ENCODE measurements at regions not wholly inside any gene's neighbourhood (a gene's known extent, or its start where the extent isn't known, plus 50 kb on each side); places are given as distances from the start of the nearest gene placed in this dataset.

GRCh38 chr15:61633951-61634350 lies 404.8 kb upstream of the RORA start:
- no peak for DNase-seq (ENCODE audit: low spot score)

DNA sequence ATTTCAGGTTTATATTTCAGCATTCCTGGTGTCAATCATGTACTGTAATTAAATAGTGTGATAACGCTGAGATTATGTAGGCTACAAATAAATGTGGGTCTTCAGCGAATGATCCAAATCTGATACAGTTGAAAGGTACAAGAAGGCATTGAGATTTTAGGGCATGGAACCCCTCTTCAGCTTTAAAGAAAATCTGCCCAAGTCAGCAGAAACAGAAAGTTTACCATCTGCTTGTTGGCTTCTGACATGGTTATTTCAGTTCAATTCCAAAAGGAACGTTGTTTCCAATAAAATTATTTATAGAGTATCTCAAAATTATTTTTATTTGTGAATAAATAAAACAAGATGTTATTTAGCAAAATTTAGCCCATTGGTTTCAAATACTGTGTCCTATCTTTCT lies 400.2 kb upstream of the RORA start:
- DNase-seq (ENCODE audit: low spot score) = no peak

GRCh38 chr15:61624950-61625349 lies 395.8 kb upstream of the RORA start:
- DNase-seq (ENCODE audit: low spot score) = no peak

DNA sequence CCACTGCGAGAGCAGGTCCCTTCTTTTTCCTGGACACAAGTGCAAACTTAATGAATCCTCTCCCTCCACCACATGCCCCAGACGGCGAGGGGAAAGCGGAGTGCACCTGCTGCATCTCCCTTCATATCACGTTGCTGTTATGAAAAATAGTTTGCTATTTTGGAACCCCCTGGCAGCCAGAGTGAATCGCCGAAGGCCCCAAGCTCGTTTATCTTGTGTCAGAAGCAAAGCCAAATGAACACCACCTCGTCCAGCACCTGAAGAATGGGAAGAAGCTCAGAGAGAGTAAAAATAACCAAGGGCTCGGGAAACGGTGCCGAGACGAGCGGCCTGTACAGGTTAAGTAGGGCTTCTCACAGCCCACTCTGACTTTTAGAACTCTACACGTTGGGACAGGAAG lies 394.6 kb upstream of the RORA start:
- no peak for DNase-seq (ENCODE audit: low spot score)

DNA sequence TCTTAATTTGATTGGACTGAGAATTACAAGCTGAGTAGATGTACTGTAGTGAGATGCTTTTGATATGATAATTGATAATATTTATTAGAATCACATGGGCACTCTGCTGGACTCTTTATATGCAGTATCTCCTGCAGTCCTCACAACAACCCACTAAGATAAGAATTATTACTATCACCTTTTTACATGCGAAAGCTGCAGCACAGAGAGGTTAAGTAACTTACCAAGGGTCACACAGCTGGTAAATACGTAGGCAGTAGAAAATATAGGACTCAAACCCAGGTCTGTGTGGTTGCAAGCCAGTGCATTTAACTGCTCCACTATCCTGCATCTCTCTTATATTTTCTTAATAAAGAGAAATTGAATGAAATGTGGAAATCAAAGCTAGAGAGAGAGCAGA lies 392.8 kb upstream of the RORA start:
- no peak for DNase-seq (ENCODE audit: low spot score)

- peak; percentile 7 for DNase-seq (ENCODE audit: low spot score)
These were observed 392.0 kb upstream of the RORA start for GRCh38 chr15:61621146-61621545.

DNA sequence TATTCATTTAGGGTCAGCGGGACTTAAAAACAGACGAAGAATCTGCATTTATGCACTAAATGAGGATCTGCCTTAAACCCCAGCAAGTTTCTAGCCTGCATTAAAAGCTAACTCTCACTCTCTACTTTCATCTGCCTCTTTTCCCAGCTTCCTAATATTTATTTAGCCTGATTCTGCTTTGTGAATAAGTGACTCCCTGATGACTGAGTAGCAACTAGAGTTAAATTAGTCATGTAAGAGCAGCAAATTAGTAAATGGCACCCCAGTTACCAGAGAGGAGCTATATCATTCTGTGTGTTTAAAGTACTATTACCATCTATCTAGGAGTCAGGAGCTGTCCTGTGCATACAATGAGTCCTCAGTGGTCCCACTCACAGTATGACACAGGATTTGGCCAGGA lies 391.0 kb upstream of the RORA start:
- no peak for DNase-seq (ENCODE audit: low spot score)

DNA sequence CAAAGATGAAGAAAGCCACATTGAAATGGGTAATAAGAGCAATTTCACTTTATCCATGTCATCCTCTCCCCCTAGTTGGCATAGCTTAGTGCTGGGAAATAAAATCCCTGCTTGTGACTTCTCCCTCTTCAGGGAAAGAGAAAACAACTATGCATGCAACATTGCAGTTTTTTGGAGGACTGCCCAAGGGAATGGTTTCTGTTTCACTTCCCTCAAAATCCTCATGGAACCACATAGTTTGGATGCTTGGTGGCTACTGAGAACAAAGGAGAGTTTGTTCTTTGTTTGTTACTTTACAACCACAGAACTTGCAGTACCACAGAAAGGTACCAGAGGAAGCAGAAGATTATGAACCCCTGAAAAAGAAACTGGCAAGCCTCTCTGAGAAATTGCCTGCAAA lies 384.6 kb upstream of the RORA start:
- DNase-seq (ENCODE audit: low spot score) = no peak

DNA sequence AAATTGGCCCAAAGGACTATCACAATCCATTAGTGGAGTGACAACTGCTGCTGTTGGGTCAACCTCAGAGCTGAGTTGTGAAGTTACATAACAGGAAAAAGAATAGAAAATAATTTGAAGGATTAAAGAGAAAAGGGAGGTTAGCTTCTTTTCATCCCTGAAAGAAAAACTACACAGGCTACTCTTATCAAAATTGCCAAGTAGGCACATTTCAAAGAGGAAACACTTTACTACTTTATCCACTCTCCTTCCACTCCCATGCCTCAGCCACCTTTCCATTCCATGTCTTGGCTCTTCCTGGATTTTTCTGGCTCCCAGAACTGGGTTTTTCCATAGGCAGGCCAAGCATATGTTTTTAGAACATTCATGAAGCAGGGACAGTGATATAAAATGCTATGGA lies 384.0 kb upstream of the RORA start:
- no peak for DNase-seq (ENCODE audit: low spot score)

DNA sequence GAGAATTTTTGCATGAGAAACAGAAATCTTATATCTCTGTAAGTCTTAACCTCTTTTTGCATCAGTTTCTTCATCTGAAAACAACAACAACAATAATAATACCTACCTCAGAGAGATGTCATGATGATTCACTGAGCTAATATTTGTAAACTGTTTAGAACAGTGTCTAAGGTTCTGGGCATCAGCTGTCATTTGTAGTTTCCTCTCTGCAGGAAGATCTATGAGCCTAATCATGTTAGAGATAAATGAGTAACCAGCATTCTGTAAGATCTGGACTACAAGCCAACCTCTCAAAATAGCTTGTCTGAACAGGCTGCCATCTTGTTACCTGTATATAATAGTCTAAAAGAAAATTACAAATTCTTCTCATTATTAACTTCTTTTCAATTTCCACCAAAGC lies 383.0 kb upstream of the RORA start:
- no peak for DNase-seq (ENCODE audit: low spot score)

DNA sequence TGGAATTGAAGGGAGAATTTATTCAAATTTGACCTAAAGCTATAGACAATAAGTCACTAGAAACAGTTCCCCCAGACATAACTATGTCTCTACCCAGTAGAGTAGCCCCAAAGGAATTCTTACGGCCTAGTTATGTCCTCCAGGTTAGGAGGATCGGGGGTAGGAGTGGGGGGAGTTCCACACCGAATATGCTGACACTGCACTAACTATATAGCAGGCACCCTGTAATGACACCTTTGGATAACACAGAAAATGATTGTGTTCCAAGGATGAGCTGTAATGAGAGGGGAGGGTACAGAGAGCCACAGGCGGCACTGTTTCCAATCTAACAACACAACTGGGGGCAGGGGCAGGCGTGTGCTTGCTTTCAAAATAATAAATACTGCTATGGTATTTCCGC lies 376.2 kb upstream of the RORA start:
- no peak for DNase-seq (ENCODE audit: low spot score)

DNA sequence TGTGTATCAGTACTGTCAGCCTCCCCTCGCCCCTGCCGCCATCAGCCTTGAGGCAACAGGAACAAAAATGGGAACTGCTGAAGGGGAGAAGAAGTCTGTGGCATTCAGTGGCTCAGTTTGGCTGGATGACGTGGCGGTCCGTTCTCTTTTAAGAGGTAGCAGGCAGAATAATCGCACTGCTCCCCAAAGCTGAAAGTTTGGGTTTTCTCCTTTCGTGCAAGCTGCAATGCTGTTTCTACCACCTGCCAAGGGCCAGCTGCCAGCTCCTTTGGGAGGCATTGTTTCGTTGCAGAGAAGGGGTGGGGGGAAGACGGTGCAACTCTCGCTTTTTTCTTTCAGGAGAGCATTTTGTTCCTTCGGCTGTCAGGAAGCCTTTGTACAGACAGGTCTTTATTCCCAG lies 369.6 kb upstream of the RORA start:
- DNase-seq (ENCODE audit: low spot score) = no peak

GRCh38 chr15:61584410-61584809 lies 355.3 kb upstream of the RORA start:
- peak; percentile 10 for DNase-seq (ENCODE audit: low spot score)

DNA sequence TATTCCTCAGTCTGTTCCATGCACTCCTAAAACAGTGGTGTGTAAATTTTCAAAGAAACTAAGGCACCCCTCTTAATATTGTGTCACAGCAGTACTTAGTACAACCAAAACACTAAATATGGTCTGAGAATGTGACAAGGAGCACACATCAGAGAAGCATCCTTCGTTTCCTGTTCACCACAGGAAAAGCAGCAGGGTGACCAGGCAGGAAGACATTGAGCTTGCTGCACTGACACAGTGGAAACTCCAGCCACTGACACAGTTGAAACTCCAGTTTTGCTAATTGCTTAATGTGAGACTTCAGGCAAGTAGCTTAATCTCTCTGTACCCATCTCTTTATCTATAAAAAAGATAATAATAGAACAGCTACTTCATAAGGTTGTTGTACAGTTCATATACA lies 353.0 kb upstream of the RORA start:
- peak; percentile 11 for DNase-seq (ENCODE audit: low spot score)

DNA sequence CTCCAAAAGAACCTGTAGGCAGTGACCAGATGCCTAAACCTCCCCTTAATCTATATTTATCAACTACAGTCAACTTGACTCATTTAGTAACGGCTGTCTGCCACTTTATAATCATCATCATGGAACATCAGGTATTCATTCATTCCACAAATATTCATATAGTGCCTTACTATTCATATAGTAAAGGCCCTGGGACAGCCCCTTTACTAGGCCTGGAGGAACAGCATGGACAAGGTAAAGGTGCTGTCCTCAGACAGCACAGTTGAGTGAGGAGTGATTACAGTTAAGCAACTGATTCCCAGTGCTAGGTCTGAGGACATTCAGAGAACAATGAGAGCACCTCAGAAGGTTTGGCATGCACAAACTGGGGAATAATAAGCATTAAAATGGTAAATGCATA lies 346.5 kb upstream of the RORA start:
- no peak for DNase-seq (ENCODE audit: low spot score)

DNA sequence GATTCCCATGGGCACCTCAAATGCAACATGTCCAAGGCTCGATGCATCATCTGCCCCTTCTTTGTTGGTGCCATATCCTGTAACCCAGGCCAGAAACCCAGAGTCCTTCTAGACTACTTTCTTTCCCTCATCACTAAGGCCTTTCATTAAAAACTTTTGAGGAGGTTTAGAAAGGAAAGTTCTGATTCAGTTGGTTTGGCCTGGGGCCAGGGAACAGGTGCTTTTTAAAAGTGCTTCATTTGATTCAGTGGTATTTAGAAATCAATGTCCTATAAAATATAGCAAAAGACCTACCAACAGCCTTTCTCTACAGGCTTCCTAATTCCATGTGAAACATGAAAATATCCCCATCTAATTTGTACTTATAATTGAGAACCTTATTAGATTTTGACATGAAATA lies 341.9 kb upstream of the RORA start:
- no peak for DNase-seq (ENCODE audit: low spot score)

GRCh38 chr15:61564785-61565184 lies 335.7 kb upstream of the RORA start:
- DNase-seq (ENCODE audit: low spot score) = no peak

GRCh38 chr15:61558172-61559136 lies 329.4 kb upstream of the RORA start:
- no peak for DNase-seq (ENCODE audit: low spot score)

DNA sequence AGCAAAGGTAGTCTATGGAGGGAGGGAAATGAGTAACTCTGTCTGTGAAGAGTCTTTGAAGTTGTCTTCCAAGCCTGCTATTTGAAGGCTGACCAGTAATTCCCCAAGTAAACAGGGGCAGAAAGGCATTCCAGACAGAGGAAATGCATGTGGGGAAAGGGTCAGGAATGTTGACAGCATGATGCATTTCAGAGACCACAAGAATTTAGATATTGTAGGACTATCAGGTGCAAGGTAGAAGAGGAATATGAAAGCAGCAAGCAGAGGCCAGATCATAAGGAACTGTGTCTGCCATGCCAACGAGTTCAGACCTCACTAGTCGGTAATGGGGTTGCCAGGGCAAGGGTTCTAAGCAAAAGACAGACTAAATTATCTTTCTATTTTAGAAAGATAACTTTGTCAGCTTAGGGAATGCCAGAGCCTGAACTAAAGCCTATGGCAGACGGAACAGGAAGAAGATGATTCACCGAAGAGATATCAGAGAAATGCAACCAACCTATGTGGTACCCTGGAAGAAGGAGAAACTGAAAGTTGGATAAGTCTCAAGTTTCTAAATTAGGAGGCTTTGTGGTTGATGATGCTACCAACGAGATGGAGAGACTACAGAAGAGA lies 327.0 kb upstream of the RORA start:
- DNase-seq (ENCODE audit: low spot score) = peak; percentile 35

DNA sequence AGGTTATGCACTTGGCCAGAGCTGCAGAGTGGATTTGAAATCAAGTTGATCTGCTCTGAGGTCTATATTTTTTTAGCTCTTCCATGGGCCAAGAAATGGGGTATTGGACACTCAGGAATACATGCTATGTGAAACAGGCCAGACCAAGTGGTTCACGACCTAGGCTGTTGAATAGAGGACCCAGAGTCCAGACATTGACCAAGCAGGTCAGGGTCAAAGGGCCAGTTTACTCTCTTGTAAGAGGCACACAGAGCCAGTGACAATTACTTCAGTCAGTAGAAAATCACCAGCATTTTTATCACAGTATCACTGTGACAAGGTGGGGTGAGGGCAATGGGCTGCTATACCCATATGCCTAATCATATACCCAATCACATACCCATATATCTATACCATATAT lies 320.6 kb upstream of the RORA start:
- DNase-seq (ENCODE audit: low spot score) = no peak

- no peak for DNase-seq (ENCODE audit: low spot score)
These were observed 316.7 kb upstream of the RORA start for GRCh38 chr15:61545763-61546162.

DNA sequence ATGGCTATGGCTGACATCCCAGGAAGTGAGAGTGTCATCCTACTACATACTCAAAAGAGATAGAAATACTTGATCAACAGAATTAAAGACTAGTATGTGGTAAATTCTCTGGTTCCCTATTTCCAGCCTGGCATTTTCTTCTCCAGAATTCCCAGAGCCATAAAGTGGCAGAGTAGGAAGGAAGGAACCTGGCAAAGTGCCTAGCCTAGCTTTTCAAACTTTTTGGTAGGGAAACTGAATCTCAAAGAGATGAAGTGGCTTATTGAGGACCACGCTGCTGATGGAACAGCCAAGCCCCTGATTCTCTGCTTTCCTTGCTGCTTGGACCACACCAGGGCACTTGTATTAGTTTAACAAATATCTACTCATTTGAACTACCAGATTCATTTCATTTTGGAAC lies 312.4 kb upstream of the RORA start:
- DNase-seq (ENCODE audit: low spot score) = no peak

DNA sequence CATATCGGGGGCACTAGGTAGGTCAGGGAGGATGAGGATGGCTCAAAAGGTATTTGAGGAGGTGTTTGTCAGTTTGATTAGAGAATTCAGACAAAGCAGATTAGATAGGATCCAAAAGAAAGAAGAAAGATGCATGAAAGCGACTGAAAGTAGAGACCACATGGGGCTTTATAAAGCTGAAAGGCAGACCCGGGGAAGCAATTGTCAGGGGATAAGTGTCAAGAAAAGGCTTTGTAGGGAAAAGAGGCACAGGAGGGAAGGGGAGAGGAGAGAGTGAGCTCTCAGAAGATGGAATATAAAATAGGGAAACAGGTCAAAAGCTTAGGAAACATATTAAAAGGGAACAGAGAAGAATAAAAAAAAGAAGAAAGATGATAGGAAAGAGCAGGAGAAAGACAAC lies 308.2 kb upstream of the RORA start:
- no peak for DNase-seq (ENCODE audit: low spot score)

DNA sequence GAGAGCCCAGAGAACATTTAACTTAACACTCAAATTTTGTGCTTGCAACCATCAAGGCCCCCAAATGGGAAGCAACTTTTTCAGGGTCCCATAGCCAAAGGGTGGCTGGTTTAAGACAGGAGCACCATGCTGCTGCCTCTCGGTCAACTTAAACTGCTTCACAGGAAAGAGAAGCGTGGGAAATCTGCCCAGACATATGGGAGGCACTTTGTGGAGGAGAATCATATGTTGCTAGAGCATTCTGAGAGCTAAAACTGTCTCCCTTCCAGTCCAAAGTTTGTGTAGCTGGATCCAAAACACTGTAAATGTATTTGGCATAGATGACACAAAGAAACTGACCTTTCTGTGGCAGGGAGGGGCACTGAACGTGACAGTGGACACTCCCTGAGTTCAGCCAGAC lies 305.9 kb upstream of the RORA start:
- no peak for DNase-seq (ENCODE audit: low spot score)

Data from kidney capillary endothelial cell (primary cell).